Heart left ventricle (tissue), 16 donors: ENCODE measurements at regions not wholly inside any gene's neighbourhood (a gene's known extent, or its start where the extent isn't known, plus 50 kb on each side); places are given as distances from the start of the nearest gene placed in this dataset.
"Not testable (repeated sequence)": the region's sequence is repeated elsewhere in the genome, so short reads cannot be mapped to it uniquely, and the experiment has no call there.

ENCODE experiments used
- ATAC-seq, 4 donors: fragments of 200-7000 bp; cut with Tn5 transposase; one replicate each; pipeline ENCODE4 v1.9.1; 2020 to 2022; ENCODE audit warnings: moderate library complexity in 4 of 4, mild to moderate bottlenecking in 3 of 4, moderate number of reproducible peaks in 1 of 4
- DNase-seq, 5 donors: peaks; one replicate each; pipeline ENCODE4 v3.0.0-alpha.2; 2020
- H3K27ac ChIP-seq, 12 donors: fragments of 200-600 bp; sonication (generic) in 4 of 12; one replicate each; pipeline versions ENCODE4 v1.5.0 to v1.8.0; 2016 to 2022; ENCODE audit warnings: mild to moderate bottlenecking in 2 of 12
- H3K27me3 ChIP-seq, 9 donors: fragments of 200-600 bp; sonication (generic) in 2 of 9; one replicate each; pipeline versions ENCODE4 v1.5.1 to v1.8.0; 2016 to 2022; ENCODE audit warnings: mild to moderate bottlenecking in 3 of 9
- H3K36me3 ChIP-seq, 9 donors: fragments of 200-600 bp; sonication (generic) in 2 of 9; one replicate each; pipeline versions ENCODE4 v1.5.0 to v1.8.0; 2018 to 2022; ENCODE audit warnings: mild to moderate bottlenecking in 2 of 9
- H3K4me1 ChIP-seq, 12 donors: fragments of 200-600 bp; sonication (generic) in 4 of 12; one replicate each; pipeline versions ENCODE4 v1.5.0 to v1.8.0; 2016 to 2022; ENCODE audit warnings: mild to moderate bottlenecking in 3 of 12
- H3K4me3 ChIP-seq, 12 donors: fragments of 200-600 bp; sonication (generic) in 4 of 12; one replicate each; pipeline versions ENCODE4 v1.5.0 to v1.8.0; 2017 to 2022; ENCODE audit warnings: mild to moderate bottlenecking in 9 of 12, moderate library complexity in 4 of 12
- H3K9me3 ChIP-seq, 12 donors: fragments of 200-600 bp; sonication (generic) in 4 of 12; one replicate each; pipeline versions ENCODE4 v1.5.0 to v1.8.0; 2016 to 2022; ENCODE audit warnings: mild to moderate bottlenecking in 1 of 12
- CTCF ChIP-seq, 12 donors: fragments of 200-600 bp; sonication (generic) in 4 of 12; IDR thresholded peaks; one replicate each; pipeline versions ENCODE4 v1.5.0 to v1.8.0; 2018 to 2022; ENCODE audit warnings: antibody characterized with exemption in 12 of 12, mild to moderate bottlenecking in 5 of 12
- POLR2A ChIP-seq, 2 donors: fragments of 450-650 bp; IDR thresholded peaks; one replicate each; pipeline ENCODE4 v1.6.1; 2017; ENCODE audit warnings: antibody characterized with exemption in 2 of 2, mild to moderate bottlenecking in 2 of 2, moderate library complexity in 2 of 2
- WGBS, 4 donors: extraction: QIAGEN DNeasy Blood & Tissue Kit in 2 of 4; methylation state at CpG; one replicate each; pipeline versions ENCODE4 v1.1.5 to v1.1.7; 2013 to 2018; 5-methylcytosine and 5-hydroxymethylcytosine counted together
- intact Hi-C, 10 donors: fragments of 100-400 bp; cut with DNase I; formaldehyde crosslinking; loops; one replicate each; pipeline versions ENCODE4 v1.11.1 to v1.14.2; 2022
- donor health status: ischemic (EF 13 %, LVEDD 7.1; RV severe dilation, severe dysfunction).
- donor health status: healthy with polysubstance abuse.
- donor health status: DM: no; HTN: yes; CAD: no.
- donor health status: DM: no; HTN: no; CAD: no.
- donor health status: ischemic (EF 25% LVEDD 6.9; RV normal size, moderate dysfunction).
- donor health status: ischemic (EF 25% LVEDD 5.7; RV mildly dilated, moderate dysfunction).
- donor health status: healthy.
- donor health status: DM: yes; HTN: yes; CAD: no.
- donor health status: ischemic (EF 35%, LVEDD 5.7; RV mildly dilated, moderate dysfunction).
- donor health status: nonischemic (EF 11% LVEDD 7.7; RV severe dilation, severe dysfunction).
- donor health status: DM: yes; HTN: yes; CAD: no.
- donor health status: PGD.
- donor health status: ischemic (EF 29% LVEDD 5.4; RV normal size, mild dysfunction).
- donor health status: nonischemic (EF 23%, LVEDD 6.1; RV moderate dilation, normal function).

- no peaks in the 10 kb centered on the region for H3K27me3 ChIP-seq
- no peak overlapping the region for H3K27ac ChIP-seq
- TF ChIP-seq POLR2A (IDR thresholded peaks at IDR 0.05) (no peak), CTCF (IDR thresholded peaks at IDR 0.05) (no peak)
- intact Hi-C loops: no loop called here
- no peaks in the 10 kb centered on the region for H3K36me3 ChIP-seq
- peaks cover 0 to 17% (median 1%) of the 10 kb centered on the region in 12 donors for H3K4me1 ChIP-seq
- ATAC-seq (no peak), DNase-seq (no peak)
- H3K4me3 ChIP-seq: no peak overlapping the region
- peaks cover 0 to 10% (median 0%) of the 10 kb centered on the region in 12 donors for H3K9me3 ChIP-seq
These were observed 53.5 kb downstream of the XCL2 start for GRCh38 chr1:168490306-168490705.

- WGBS, 4 donors: 25 to 42% (median 35%) methylated on average over 1 of the region's 1 CpG
- DNase-seq: peak in 3 of 5 donors; percentile 35 to 67 (median 51)
- intact Hi-C loops: no loop called here
- Histone ChIP-seq H3K36me3 (no peaks in the 10 kb centered on the region), H3K9me3 (peaks cover 0 to 10% (median 0%) of the 10 kb centered on the region in 12 donors), H3K4me1 (peaks cover 0 to 35% (median 2%) of the 10 kb centered on the region in 12 donors), H3K4me3 (no peak overlapping the region), H3K27me3 (no peaks in the 10 kb centered on the region), H3K27ac (peak overlapping the region in 5 of 12 donors; percentile 12 to 61 (median 16))
- peak; percentile 49 to 76 (median 68) for ATAC-seq
- TF ChIP-seq POLR2A (IDR thresholded peaks at IDR 0.05) (no peak), CTCF (IDR thresholded peaks at IDR 0.05) (no peak)
These were observed 55.7 kb downstream of the XCL2 start for GRCh38 chr1:168488138-168488537.

- H3K27me3 ChIP-seq, H3K27ac ChIP-seq, ATAC-seq, DNase-seq, H3K36me3 ChIP-seq, intact Hi-C loops, H3K4me3 ChIP-seq: not testable (repeated sequence)
- peaks cover 0 to 41% (median 2%) of the 10 kb centered on the region in 12 donors for H3K4me1 ChIP-seq
- WGBS, 4 donors: 88 to 100% (median 93%) methylated on average over 1 of the region's 1 CpG
- H3K9me3 ChIP-seq: peaks cover 0 to 10% (median 0%) of the 10 kb centered on the region in 12 donors
These were observed 57.0 kb downstream of the XCL2 start for GRCh38 chr1:168486820-168487219.

GRCh38 chr1:168485048-168485447, 58.7 kb downstream of the XCL2 start:
- Histone ChIP-seq H3K27ac (peak overlapping the region in 10 of 12 donors; percentile 23 to 80 (median 66)), H3K4me1 (peaks cover 0 to 41% (median 4%) of the 10 kb centered on the region in 12 donors), H3K9me3 (peaks cover 0 to 10% (median 0%) of the 10 kb centered on the region in 12 donors), H3K36me3 (no peaks in the 10 kb centered on the region), H3K27me3 (no peaks in the 10 kb centered on the region), H3K4me3 (no peak overlapping the region)
- TF ChIP-seq POLR2A (IDR thresholded peaks at IDR 0.05) (no peak), CTCF (IDR thresholded peaks at IDR 0.05) (no peak)
- DNase-seq (peak in 2 of 5 donors; percentile 32 to 41), ATAC-seq (peak; percentile 42 to 81 (median 74))
- WGBS, 4 donors: 28 to 54% (median 44%) methylated on average over 3 to 5 of the region's 5 CpGs
- intact Hi-C loops: no loop called here

GRCh38 chr1:168484083-168484482, 59.7 kb downstream of the XCL2 start:
- Histone ChIP-seq H3K36me3 (no peaks in the 10 kb centered on the region), H3K27ac (peak overlapping the region in 5 of 12 donors; percentile 33 to 74 (median 63)), H3K27me3 (no peaks in the 10 kb centered on the region), H3K4me3 (no peak overlapping the region), H3K4me1 (peaks cover 0 to 41% (median 4%) of the 10 kb centered on the region in 12 donors), H3K9me3 (peaks cover 0 to 10% (median 0%) of the 10 kb centered on the region in 12 donors)
- DNase-seq (no peak), ATAC-seq (no peak)
- TF ChIP-seq CTCF (IDR thresholded peaks at IDR 0.05) (no peak), POLR2A (IDR thresholded peaks at IDR 0.05) (no peak)
- intact Hi-C loops: no loop called here
